Colonic mucosa (tissue), 4 donors: ENCODE measurements at regions not wholly inside any gene's neighbourhood (a gene's known extent, or its start where the extent isn't known, plus 50 kb on each side); places are given as distances from the start of the nearest gene placed in this dataset.

Experiments used
- DNase-seq: peaks from one replicate; pipeline ENCODE4 v3.0.0-alpha.2; 2020
- H3K27ac ChIP-seq: fragments of 200-600 bp; one replicate; pipeline ENCODE4 v1.8.0; 2021
- H3K27me3 ChIP-seq: fragments of 200-600 bp; one replicate; pipeline ENCODE4 v1.8.0; 2021
- H3K36me3 ChIP-seq: fragments of 200-600 bp; one replicate; pipeline ENCODE4 v1.8.0; 2021
- H3K4me1 ChIP-seq: fragments of 200-600 bp; one replicate; pipeline ENCODE4 v1.8.0; 2021; ENCODE audit warnings: mild to moderate bottlenecking
- H3K4me3 ChIP-seq: fragments of 200-600 bp; one replicate; pipeline ENCODE4 v1.8.0; 2021
- H3K9ac ChIP-seq, 2 donors: one replicate each; pipeline ENCODE4 v1.7.0; 2013; ENCODE audit warnings: control low read depth in 2 of 2, low read depth in 2 of 2, low read length in 2 of 2
- H3K9me3 ChIP-seq: fragments of 200-600 bp; one replicate; pipeline ENCODE4 v1.8.0; 2021
- CTCF ChIP-seq: fragments of 200-600 bp; IDR thresholded peaks from one replicate; pipeline ENCODE4 v1.8.0; 2022; ENCODE audit warnings: antibody characterized with exemption, mild to moderate bottlenecking
- intact Hi-C: fragments of 100-400 bp; cut with DNase I; formaldehyde crosslinking; loops from one replicate; pipeline ENCODE4 v1.14.1; 2022
- donor health status: healthy.
- donor health status: DM: no; HTN: no; CAD: no.
- donor health status: DM: no; HTN: no; CAD: no.

GRCh38 chr3:24661175-24661584 is 166.5 kb upstream of the THRB start:
- Histone ChIP-seq H3K4me1 (no peaks in the 10 kb centered on the region), H3K36me3 (no peaks in the 10 kb centered on the region), H3K9ac (no peak overlapping the region), H3K9me3 (no peaks in the 10 kb centered on the region), H3K27me3 (no peaks in the 10 kb centered on the region), H3K27ac (no peak overlapping the region), H3K4me3 (no peak overlapping the region)
- intact Hi-C loops: no loop called here
- TF ChIP-seq CTCF: no peak
- no peak for DNase-seq

GRCh38 chr3:24662449-24663345 is 168.0 kb upstream of the THRB start:
- DNase-seq: no peak
- intact Hi-C loops: no loop called here
- no peaks in the 10 kb centered on the region for H3K9me3 ChIP-seq

GRCh38 chr3:24663406-24663805 is 168.8 kb upstream of the THRB start:
- no peak for DNase-seq
- Histone ChIP-seq H3K9me3 (no peaks in the 10 kb centered on the region), H3K4me3 (no peak overlapping the region), H3K4me1 (no peaks in the 10 kb centered on the region), H3K9ac (no peak overlapping the region), H3K27ac (no peak overlapping the region), H3K27me3 (no peaks in the 10 kb centered on the region), H3K36me3 (no peaks in the 10 kb centered on the region)
- TF ChIP-seq CTCF: no peak
- intact Hi-C loops: no loop called here

More at GRCh38 chr3:24662449-24663345, 168.0 kb upstream of the THRB start:
- Histone ChIP-seq H3K4me3 (no peak overlapping the region), H3K9ac (no peak overlapping the region), H3K27me3 (no peaks in the 10 kb centered on the region), H3K27ac (no peak overlapping the region), H3K36me3 (no peaks in the 10 kb centered on the region), H3K4me1 (no peaks in the 10 kb centered on the region)
- TF ChIP-seq CTCF: no peak

- no peaks in the 10 kb centered on the region for H3K4me1 ChIP-seq
- DNase-seq: no peak
- no peak overlapping the region for H3K9ac ChIP-seq
- H3K27ac ChIP-seq: no peak overlapping the region
- no peaks in the 10 kb centered on the region for H3K9me3 ChIP-seq
- no peak overlapping the region for H3K4me3 ChIP-seq
- no peaks in the 10 kb centered on the region for H3K27me3 ChIP-seq
- intact Hi-C loops: no loop called here
- H3K36me3 ChIP-seq: no peaks in the 10 kb centered on the region
- no peak for TF ChIP-seq CTCF
These were observed 173.4 kb upstream of the THRB start for GRCh38 chr3:24668039-24668438.

GRCh38 chr3:24670871-24671270 is 176.2 kb upstream of the THRB start:
- H3K9ac ChIP-seq: no peak overlapping the region
- no peaks in the 10 kb centered on the region for H3K27me3 ChIP-seq
- no peak overlapping the region for H3K27ac ChIP-seq
- no peaks in the 10 kb centered on the region for H3K36me3 ChIP-seq
- intact Hi-C loops: no loop called here
- no peaks in the 10 kb centered on the region for H3K4me1 ChIP-seq
- no peaks in the 10 kb centered on the region for H3K9me3 ChIP-seq
- DNase-seq: no peak
- no peak overlapping the region for H3K4me3 ChIP-seq
- no peak for TF ChIP-seq CTCF
